Cardiac muscle cell (in vitro differentiated cells and primary cell): ENCODE measurements at regions not wholly inside any gene's neighbourhood (a gene's known extent, or its start where the extent isn't known, plus 50 kb on each side); places are given as distances from the start of the nearest gene placed in this dataset.

Experiments used
- DNase-seq, 2 donors: peaks; one replicate each; pipeline versions ENCODE4 v3.0.0 to v3.0.0-alpha.2; 2010 to 2017; ENCODE audit warnings: low read depth in 1 of 2, low spot score in 1 of 2
- H3K27ac ChIP-seq: fragments of 200-600 bp; sonication (generic); 2 replicates; pipeline ENCODE4 v1.5.1; 2016
- H3K27me3 ChIP-seq: fragments of 200-600 bp; sonication (generic); 2 replicates; pipeline ENCODE4 v1.6.0; 2016; ENCODE audit warnings: control low read depth
- H3K36me3 ChIP-seq: fragments of 200-600 bp; sonication (generic); 2 replicates; pipeline ENCODE4 v1.5.1; 2016; ENCODE audit warnings: control low read depth
- H3K4me1 ChIP-seq: fragments of 200-600 bp; sonication (generic); 2 replicates; pipeline ENCODE4 v1.8.1; 2017; ENCODE audit warnings: low read depth, mild to moderate bottlenecking, mixed run types
- H3K4me3 ChIP-seq: fragments of 200-600 bp; sonication (generic); 2 replicates; pipeline ENCODE4 v1.5.1; 2016; ENCODE audit warnings: mild to moderate bottlenecking
- H3K9me3 ChIP-seq: fragments of 200-600 bp; sonication (generic); 2 replicates; pipeline ENCODE4 v1.5.1; 2017; ENCODE audit warnings: low read depth, mild to moderate bottlenecking, control low read depth
- CTCF ChIP-seq: IDR thresholded peaks from 2 replicates; pipeline ENCODE4 v1.5.1; 2012; ENCODE audit warnings: low read depth, mild to moderate bottlenecking, low read length

DNA sequence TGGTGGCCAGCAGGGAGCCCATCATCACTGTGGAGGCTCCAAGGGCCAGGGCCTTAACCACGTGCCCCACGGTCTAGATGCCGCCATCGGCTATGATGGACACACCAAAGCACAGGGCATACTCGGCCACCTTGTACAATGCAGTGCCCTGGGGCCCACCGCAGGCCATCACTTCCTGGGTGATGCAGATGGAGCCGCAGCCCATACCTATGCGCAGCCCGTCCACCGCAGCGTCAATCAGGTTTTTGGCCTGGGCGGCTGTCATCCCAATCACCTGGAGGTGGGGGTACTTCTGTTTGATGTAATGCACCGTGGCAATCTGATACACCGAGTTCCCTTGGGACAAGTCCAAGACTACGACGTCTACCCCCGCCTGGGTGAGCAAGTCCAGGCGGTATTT is 153.3 kb upstream of the ZSWIM2 start:
- H3K27me3 ChIP-seq: no peaks in the 10 kb centered on the region
- no peak for DNase-seq
- no peaks in the 10 kb centered on the region for H3K36me3 ChIP-seq
- H3K4me1 ChIP-seq: no peaks in the 10 kb centered on the region
- no peak overlapping the region for H3K27ac ChIP-seq
- no peak overlapping the region for H3K4me3 ChIP-seq
- TF ChIP-seq CTCF: no peak
- H3K9me3 ChIP-seq: no peaks in the 10 kb centered on the region

GRCh38 chr2:187001248-187001647 is 152.3 kb upstream of the ZSWIM2 start:
- no peak for TF ChIP-seq CTCF
- Histone ChIP-seq H3K27me3 (no peaks in the 10 kb centered on the region), H3K27ac (no peak overlapping the region), H3K36me3 (no peaks in the 10 kb centered on the region), H3K4me1 (no peaks in the 10 kb centered on the region), H3K9me3 (no peaks in the 10 kb centered on the region), H3K4me3 (no peak overlapping the region)
- no peak for DNase-seq

DNA sequence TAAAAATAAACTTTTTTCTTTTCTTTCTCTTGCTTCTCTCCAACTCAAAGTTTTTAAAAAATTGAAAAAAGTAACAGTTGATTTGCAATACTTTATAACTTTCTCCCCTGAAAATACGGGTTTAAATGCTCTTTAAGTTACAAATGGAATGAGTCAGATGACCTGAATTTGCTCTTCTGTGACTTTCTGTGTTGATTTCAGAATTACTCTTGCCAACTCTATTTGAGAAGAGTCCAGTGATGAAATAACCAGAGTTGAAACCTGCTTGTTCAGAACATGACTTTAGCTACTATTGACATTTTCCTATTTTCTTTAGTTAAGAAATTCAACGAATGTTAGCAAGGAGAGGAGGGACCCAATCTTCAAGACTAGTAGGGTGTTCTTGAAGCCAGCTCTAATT is 146.1 kb upstream of the ZSWIM2 start:
- H3K36me3 ChIP-seq: no peaks in the 10 kb centered on the region
- no peak for TF ChIP-seq CTCF
- no peaks in the 10 kb centered on the region for H3K27me3 ChIP-seq
- H3K9me3 ChIP-seq: no peaks in the 10 kb centered on the region
- peak in 1 of 2 donors; percentile 59 for DNase-seq
- H3K4me1 ChIP-seq: peaks cover 5% of the 10 kb centered on the region
- H3K27ac ChIP-seq: no peak overlapping the region
- no peak overlapping the region for H3K4me3 ChIP-seq

GRCh38 chr2:186992597-186992996 is 143.6 kb upstream of the ZSWIM2 start:
- Histone ChIP-seq H3K27me3 (no peaks in the 10 kb centered on the region), H3K36me3 (no peaks in the 10 kb centered on the region), H3K4me3 (no peak overlapping the region), H3K4me1 (peaks cover 5% of the 10 kb centered on the region), H3K9me3 (no peaks in the 10 kb centered on the region), H3K27ac (no peak overlapping the region)
- peak in 1 of 2 donors; percentile 51 for DNase-seq
- no peak for TF ChIP-seq CTCF

- no peaks in the 10 kb centered on the region for H3K9me3 ChIP-seq
- peaks cover 5% of the 10 kb centered on the region for H3K4me1 ChIP-seq
- no peaks in the 10 kb centered on the region for H3K36me3 ChIP-seq
- no peak overlapping the region for H3K4me3 ChIP-seq
- no peaks in the 10 kb centered on the region for H3K27me3 ChIP-seq
- no peak for TF ChIP-seq CTCF
- no peak overlapping the region for H3K27ac ChIP-seq
- DNase-seq: no peak
Measured at GRCh38 chr2:186991766-186992417, 142.9 kb upstream of the ZSWIM2 start.

DNA sequence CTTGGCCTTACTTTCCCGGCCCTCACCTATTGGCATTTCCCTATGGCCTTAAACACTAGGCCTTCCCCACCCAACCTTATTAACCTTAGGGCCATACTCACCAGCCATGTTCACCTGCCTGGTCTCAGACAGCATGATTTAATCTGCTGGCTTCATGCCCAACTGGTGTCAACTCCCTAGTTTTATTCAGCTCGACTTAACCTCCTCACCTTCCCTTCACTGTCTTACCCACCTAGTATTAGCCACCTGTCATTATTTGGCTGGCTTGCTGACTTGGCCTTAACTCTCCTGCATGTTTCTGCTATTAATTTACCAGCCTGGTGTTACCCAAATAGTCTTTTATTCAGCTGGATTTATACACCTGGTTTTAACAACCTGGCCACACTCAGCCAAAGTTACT is 136.0 kb upstream of the ZSWIM2 start:
- DNase-seq: no peak
- Histone ChIP-seq H3K27ac (no peak overlapping the region), H3K27me3 (no peaks in the 10 kb centered on the region), H3K9me3 (no peaks in the 10 kb centered on the region), H3K36me3 (no peaks in the 10 kb centered on the region), H3K4me1 (no peaks in the 10 kb centered on the region), H3K4me3 (no peak overlapping the region)
- no peak for TF ChIP-seq CTCF
